ENCODE measurements at regions not wholly inside any gene's neighbourhood (a gene's known extent, or its start where the extent isn't known, plus 50 kb on each side); places are given as distances from the start of the nearest gene placed in this dataset.
"Not testable (repeated sequence)": the region's sequence is repeated elsewhere in the genome, so short reads cannot be mapped to it uniquely, and the experiment has no call there.

DNA sequence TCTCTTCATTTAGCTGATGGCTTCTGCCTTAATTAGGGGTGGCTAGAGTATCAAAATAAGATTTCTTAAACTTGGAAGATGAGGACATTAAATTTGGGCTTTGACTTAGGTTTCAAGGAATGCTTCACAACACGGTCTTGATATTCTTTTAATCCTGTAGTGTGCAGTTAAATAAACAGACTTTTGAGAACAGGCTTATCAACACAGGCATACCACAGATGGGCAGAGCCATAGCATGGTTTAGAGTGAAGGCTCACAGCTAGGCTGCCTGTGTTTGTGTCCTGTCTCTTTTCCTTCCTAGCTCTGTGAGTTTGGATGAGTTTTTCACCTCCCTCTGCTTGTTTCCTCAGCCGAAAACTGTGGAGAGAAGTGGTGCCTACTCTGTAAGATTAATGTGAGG is 102.3 kb upstream of the IPO9 start:
- no peak for DNase-seq (ENCODE audit: low read depth)

DNA sequence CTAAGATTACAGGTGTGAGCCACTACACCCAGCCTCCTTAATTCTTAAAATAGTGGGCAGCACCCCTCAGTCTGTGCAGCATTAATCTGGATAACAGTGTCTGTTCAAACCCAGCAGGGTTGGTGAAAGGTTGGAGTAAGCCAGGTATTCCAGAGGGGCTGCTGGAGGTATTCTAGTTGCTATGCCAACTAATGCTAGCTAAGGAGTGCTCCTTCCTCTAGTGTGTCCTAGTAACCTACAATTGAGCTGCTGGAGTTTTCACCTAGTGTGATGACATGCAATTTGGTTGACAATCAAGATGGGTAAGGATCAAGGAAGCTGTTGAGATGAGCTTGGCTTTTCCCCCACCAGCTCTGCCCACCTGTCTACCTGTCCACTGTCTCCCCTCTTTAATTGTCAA is 100.2 kb upstream of the IPO9 start:
- DNase-seq (ENCODE audit: low read depth) = no peak

DNA sequence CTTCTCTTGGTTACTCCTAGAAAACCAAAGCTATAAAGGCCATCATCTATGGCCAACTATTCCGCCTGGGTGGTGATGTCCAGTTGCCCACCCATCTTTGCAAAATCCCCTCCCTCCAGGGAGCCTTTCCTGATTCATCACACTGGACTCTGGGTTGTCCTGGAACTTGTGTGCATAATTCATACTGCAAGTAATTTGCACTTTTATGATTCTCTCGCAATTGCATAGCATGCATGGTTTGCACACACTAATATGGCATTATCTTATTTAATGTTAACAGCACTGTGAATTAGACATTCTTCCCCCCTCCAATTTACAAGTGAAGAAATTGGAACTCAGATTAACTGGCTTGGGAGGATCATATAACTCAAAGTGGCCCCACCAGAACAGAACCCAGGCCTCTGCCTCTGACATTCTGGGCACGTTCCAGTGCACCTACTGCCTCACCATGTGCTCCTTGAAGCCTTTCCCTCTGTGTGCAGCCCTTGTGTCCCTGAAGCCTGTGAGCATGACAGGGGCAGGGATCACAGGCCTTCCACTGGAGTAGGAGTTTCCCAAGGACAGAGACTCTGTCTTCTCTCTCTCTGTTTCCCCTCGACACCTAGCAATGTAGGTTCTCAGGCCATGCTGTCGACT is 98.9 kb upstream of the IPO9 start:
- no peak for DNase-seq (ENCODE audit: low read depth)

DNA sequence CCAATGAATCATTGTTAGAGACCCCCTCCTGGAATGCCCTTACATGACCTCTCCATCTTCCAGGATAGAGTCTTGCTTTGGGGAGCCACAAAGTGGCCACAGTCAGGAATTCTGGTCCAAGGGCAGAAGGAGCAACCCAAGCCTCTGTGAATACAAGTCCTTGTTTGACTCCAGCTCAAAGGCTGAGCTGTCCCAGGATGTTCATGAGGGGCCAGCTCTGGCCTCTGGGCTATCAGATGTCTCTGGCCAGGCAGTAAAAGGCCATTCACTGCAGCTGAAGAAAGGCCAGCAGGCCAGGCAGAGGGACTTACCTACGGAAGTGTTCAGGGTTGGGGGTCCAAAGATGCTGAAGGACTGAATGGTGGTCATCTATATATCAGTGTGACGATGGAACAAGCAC is 98.3 kb upstream of the IPO9 start:
- DNase-seq (ENCODE audit: low read depth) = no peak

DNA sequence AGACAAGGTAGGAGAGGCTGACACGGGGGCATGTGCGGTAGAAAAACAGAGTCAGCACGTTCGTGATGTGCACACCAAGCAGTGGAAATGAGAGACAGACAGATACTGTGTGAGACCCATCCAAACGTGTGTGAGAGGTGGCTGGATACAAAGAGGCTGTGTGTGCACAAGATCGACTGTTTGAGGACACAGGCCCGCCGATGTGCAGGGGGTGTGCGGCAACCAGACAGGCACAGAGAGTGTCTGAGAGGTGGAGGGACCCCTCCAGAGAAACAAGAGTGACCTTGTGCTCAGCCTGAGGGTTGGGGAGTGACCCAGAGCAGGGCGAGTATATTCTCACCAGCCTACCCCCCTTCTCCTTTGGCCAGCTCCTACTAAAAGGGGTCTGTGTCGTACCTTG is 97.8 kb upstream of the IPO9 start:
- no peak for DNase-seq (ENCODE audit: low read depth)

DNA sequence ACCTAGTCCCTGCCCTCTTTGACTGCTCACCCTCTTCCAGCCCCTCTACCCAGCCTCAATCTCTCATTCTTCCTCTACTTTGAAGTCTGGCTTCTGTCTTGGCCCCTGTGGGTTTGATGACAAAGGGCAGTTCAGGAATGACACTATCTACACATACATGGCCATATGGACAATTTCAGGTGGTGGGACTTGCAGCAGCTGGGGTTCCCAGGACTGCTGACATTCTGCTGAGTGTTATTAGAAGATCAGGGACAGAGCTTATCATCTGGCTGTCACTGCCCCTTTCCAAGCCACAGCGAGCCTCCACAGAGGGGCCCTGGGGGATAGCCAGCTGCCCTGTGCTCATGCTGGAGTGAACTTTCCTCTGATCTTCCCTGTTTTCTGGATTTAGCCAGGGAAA is 97.4 kb upstream of the IPO9 start:
- no peak for DNase-seq (ENCODE audit: low read depth)

DNA sequence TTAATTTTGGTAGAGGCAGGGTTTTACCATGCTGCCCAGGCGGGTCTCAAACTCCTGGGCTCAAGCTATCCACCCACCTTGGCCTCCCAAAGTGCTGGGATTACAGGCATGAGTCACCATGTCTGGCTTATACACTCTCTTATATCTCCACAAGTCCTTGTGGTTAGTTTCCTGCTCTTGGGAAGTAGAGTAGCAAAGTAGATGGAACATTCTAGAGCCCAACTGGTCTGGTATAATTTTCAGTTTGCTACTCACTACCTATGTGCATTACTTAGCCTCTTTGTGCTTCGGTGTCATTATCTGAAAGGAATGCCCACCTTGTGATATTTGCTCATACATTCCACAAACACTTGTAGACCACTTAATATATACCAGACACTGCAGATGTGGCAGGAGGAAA is 96.6 kb upstream of the IPO9 start:
- peak; percentile 57 for DNase-seq (ENCODE audit: low read depth)

DNA sequence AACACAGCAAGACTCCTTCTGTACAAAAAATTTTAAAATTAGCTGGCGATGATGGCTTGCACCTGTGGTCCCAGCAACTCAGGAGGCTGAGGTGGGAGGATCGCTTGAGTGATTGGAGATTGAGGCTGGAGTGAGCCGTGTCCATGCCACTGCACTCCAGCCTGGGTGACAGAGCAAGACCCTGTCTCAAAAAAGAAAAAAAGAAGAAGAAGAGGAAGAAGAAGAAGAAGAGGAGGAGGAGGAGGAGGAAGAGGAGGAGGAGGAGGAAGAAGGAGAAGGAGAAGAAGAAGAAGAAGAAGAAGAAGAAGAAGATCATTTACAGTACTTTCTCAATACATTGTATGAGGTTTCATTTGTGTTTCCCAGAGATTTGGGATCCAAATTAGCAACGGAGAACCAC is 94.7 kb upstream of the IPO9 start:
- DNase-seq (ENCODE audit: low read depth) = not testable (repeated sequence)

DNA sequence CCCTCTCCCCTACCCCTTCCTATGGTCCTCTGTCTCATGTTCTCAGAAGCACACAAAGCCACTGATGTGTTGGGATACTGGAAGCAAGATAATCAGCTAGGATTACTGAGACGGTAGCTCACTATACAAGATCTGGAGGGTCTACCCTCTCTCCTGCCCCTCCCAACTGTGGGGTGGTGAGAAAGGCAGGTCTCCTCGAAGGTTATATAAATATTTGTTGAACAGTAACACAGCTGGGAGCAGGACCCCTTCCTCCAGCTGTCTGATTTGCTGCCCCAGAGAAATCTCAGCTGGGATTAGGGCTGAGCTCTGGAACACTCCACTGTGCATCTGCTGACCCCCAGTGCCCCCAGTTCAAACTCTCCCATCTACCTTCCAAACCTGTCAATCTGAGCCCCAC is 94.2 kb upstream of the IPO9 start:
- no peak for DNase-seq (ENCODE audit: low read depth)

DNA sequence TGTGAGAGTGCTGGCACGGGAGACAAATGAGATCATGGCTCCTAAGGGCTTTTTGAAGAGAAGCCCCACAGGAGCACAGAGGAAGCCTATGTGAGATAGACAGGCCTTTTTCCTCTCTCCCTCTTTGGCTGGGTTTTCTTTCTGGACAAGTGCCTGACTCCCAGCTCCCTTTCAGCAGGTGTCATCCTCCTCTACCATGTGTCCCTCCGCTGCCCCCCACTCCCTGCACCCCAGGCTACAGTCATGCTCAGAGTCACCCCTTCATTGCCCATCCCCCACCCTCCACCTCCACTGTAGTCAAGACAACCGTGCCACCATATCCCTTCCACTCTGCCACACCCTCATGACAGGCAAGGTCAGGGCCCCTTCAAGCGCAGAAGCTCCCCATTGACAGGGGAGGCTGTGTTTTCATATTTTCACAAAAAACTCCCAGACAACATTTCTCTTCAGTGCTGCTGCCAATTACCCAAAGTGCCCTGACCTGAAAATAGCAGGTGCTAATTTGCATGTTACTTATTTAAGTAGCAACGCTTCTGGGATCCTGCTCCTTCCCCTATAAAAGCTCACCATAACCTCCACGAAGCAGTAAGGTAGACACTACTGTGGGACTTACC is 92.1 kb upstream of the IPO9 start:
- DNase-seq (ENCODE audit: low read depth) = no peak

DNA sequence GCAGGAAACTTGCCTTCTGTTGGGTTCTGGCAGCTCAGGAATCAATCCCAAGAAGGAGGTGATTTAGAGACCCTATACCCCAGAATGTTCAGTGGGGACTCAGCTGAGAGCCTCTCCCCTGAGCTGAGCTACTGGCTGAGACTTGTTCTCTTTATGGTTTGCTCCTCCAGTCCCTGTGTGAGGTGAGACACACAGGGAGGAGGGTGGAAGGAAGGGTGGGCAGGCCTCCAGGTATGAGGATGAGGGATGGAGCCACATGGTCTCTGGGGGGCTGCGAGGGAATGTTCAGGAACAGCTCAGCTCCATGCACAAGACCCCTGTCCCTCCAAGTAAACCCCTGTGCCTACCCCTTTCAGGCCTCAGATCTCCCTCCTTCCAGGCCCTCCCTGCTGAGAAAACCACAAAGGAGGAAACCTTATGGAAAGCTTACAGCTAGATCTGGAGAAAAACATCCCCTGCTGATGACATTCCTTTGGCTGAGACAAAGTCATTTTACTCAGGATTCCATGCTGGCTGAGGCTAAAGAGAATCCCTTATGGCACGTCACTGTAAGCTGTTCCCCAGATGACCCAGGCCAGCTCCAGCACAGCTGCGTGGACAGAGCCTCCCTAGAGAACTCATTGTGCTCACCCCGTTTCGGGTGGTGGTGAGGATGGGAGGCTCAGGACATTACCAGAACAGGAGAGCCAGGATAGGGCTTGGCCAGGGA is 91.5 kb upstream of the IPO9 start:
- DNase-seq (ENCODE audit: low read depth) = no peak

DNA sequence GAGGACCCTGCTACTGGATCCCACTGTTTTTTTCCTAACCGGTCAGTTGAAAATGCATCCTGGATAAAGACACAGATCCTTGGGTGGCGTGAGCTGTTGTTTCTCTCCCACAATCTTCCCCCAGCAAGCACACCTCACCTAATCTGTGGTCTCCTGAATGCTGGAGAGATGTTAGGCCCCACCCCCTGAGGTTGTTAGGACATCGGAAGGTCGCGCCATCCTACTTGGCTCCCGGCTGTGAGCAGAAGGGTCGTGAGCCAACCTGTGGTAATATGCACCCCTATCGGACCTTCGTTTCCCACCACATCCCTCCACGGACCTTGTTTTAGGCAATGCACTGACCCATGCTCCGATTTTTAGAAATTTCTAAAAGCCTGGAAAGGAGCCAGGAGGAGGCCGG is 89.9 kb upstream of the IPO9 start:
- no peak for DNase-seq (ENCODE audit: low read depth)

DNA sequence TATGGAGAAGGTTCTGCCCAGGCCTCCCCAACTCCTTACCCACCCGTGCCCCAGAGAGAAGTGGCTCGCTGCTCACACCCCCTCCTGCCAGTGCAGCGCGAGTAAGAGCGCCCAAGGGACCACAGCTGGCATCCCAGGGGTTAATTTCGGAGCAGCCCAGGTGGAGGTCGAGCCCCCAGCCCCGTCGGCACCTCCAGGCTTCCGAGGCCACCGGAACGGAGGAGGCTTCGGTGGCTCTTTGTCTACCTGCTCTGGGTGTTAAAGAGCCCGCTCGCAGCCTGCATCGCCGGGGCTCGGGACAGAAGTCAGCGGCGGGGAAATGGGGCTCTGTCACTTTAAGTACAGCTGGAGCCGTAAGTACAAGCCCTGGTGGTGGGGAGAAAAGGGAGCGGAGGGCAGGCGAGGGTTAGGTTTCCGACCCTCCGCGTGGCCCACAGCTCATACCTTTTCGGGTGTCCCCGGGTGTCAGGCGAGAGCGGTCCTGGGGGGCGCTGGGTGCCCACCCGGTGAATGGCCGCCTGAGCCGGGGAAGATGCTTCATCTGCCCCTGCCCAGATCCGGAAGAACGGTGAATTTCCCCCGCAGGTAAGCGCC is 89.4 kb upstream of the IPO9 start:
- no peak for DNase-seq (ENCODE audit: low read depth)

DNA sequence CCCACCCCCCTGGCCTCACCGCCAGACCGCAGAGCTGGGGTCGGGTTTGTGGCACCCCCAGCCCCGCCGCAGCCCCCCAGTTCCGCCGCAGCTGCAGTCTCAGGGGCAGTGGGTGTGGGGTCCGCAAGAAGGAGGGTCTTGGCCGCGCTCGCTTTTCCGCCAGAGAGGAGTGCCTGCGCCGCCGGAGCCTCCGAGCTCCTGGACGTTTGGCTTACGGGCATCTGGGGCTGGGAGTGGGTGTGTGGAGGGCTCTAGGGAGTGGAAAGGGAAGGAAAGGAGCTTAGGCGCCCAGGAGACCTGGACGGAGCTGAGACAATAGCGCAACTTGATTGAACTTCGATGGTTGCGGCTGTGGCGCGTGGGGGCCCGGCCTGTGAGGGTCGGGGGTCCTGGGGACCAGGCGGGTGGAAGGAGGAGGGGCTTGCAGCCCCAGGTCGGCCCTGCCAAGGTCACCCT is 88.8 kb upstream of the IPO9 start:
- DNase-seq (ENCODE audit: low read depth) = no peak

DNA sequence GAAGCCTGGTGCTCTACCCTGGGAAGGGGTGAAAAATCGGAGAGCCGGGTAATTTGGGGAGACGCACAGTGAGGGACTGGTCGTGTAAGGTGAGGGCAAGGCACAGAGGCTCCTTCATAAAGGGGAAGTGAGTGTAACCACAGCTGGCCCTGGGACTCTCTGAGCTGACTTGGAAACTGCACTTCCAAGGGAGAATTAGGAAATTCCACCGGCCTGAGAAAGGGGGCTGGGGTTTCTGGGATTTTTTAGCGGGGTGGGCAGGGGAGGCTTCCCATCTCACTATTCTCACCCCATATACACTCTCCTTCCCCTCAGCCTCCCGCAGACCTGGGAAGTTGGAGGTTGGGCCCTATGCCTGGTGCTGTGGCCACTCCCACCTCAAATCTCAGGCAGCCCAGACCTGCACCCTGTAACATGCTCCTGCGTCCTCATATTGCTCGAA is 88.3 kb upstream of the IPO9 start:
- no peak for DNase-seq (ENCODE audit: low read depth)

DNA sequence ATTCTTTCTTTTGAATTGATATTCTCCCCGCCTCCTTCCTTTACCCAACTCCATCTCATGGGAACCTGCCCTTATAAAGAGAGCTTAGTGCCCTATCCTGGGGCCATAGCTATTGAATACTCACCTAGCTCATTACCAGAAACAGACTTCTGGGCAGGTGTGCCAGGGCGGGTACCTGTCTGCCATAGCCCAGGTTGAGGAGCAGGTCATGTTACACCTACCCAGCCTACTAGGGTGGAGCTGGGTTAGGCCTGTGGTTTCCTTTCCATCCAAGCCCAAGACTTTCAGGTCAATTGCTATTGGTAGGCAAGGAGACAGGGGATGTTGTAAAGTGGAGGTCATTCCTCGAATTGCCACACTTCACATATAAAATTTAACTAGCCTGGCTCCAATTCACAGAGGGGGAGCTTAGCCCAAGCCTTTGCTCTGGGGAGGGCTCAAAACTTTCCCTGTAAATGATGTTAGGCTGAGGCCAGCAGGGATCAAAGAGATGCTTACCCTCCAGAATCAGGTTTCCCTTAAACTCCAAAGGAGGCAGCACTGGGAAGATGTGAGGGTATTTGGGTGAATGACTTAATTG is 87.1 kb upstream of the IPO9 start:
- no peak for DNase-seq (ENCODE audit: low read depth)

DNA sequence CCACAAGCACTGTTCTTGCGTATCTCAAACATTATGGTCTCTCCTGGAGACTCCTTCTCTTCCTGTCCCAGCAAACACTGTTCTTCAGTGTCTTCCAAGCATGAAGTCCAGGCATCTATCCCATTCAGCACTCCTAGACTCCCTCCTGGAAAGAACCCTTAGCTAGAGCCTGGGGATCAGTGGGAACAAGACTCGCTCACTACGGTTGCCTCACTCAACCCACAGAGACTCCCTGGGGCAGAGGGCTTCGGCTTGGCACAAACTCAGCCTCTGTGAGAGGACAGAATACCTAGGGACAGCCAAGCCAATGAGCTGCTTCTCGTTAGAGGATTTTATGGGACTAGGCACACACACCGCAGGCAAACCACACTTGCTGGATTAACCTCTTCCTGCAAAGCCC is 86.5 kb upstream of the IPO9 start:
- no peak for DNase-seq (ENCODE audit: low read depth)

DNA sequence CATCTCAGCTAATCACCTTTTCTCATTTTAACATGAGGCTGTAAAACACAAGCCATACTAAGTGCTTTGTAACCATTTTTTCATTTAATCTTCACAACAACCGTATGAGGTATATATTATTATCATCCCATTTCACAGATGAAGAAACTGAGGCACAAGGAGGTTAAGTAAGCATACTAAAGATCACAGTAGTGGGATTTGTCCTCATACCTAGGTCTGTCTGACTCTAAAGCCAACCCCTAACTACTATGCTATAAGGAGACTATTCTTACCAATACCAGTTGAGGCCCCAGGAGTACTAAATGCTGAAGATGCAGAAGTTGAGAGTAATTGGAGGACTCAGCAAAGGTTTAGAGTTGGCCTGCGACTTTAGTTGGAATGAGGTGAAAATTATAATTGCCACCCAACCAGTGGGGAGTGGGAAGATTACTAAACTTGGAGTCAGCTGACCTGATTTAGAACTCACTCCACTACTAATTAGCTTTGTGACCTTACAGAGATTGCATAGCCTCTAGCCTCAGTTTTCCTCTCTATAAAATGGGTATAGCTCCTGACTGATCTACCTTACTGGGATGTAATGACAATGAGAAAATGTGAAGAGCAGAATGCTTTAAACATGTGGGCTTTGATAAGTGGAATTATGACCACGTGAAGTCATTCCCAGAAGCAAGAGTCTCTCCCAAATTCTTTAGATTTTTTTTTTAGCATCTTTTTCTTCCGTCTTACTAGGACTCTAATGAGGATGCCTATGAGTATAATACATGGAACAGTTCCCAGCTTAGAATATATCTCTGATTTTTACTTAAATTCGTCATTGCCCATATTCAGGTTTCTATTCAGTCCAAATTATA is 85.8 kb upstream of the IPO9 start:
- no peak for DNase-seq (ENCODE audit: low read depth)

DNA sequence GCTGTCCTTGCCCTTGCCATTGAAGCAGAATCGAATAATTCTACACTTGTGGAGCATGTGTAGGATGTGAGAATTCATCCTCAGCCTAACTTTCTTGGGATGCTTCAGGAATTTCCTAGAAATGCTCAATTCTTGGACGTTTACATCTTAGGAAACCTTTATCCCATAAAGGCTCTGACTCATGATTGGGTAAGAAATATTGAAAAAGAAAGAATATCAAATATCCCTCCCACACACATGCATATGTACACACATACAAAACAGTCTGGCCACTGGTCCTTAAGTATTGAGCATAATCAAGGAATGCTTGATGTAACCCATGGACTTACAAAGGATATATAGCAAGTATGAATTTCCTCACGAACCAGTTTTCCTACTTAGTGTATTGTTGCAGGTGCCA is 83.9 kb upstream of the IPO9 start:
- peak; percentile 80 for DNase-seq (ENCODE audit: low read depth)

DNA sequence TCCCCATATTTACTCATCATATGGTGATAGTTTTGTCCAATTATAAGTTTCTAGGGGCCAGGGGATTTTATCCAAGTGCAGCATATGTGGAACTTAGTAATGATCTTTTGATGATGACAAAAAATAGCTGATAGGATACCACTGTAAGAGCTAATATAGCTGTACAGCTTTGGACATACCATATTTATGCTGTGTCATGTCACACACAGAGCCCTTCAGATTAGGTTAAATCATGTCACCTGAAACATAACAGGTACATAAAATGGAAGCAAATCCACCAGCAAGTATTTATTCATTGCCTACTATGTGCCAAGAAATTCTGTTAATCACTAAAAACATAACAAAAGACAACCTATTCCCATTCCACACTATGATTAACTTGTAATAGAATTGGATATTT is 82.8 kb upstream of the IPO9 start:
- DNase-seq (ENCODE audit: low read depth) = no peak

DNA sequence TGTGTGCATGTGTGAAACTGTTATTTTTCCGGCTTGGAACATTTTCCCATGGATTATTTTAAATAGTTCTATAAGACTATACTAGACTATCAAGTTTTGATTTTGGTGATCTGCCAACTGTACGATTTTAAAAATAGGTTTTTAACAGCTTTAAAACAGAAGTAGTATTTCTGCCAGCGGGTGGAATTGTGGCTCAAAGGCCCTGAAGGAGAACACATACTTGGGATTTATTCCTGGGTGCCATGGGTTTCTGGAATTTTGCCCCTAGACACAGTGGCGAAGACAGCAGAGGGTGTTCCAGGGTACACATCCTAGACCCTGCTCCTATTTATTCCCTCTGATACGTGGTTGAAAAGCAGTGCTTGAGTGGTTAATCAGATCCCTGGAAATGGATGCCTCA is 81.7 kb upstream of the IPO9 start:
- peak; percentile 49 for DNase-seq (ENCODE audit: low read depth)

DNA sequence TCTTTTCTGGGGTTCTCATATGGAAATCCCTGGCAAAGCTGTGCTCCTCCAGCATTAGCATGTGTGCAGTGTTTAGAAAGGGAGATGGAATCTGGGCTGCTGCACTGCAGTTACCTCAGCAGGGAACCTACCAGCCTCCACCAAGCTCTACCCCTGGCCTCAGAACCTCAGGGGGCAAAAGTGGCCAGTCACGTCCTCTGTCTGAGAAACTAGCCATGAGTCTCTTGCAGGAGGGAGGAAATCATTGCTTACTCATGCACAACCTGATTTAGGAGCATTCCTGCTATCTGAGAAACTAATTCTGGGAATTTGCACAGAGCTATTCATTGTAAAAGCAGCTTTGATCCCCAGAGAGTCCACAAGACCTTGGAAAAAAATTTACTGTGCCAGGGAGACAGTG is 80.6 kb upstream of the IPO9 start:
- peak; percentile 97 for DNase-seq (ENCODE audit: low read depth)
